Aorta (tissue), 5 donors: ENCODE measurements at regions not wholly inside any gene's neighbourhood (a gene's known extent, or its start where the extent isn't known, plus 50 kb on each side); places are given as distances from the start of the nearest gene placed in this dataset.

Source experiments
- ATAC-seq: fragments of 200-7000 bp; cut with Tn5 transposase; one replicate; pipeline ENCODE4 v1.9.1; 2022; ENCODE audit warnings: moderate library complexity; ENCODE audit not compliant: low FRiP score
- DNase-seq, 2 donors: peaks; one replicate each; pipeline ENCODE4 v3.0.0-alpha.2; 2020
- H3K27ac ChIP-seq, 2 donors: one replicate each; pipeline ENCODE4 v1.5.1; 2013; ENCODE audit warnings: low read length in 2 of 2, mild to moderate bottlenecking in 2 of 2, moderate library complexity in 2 of 2, control low read depth in 1 of 2, inconsistent platforms in 1 of 2, low read depth in 1 of 2
- H3K27me3 ChIP-seq, 2 donors: one replicate each; pipeline ENCODE4 v1.6.1; 2013; ENCODE audit warnings: control low read depth in 1 of 2, low read length in 1 of 2, mild to moderate bottlenecking in 1 of 2, moderate library complexity in 1 of 2; ENCODE audit not compliant: insufficient read depth in 2 of 2, control insufficient read depth in 1 of 2
- H3K36me3 ChIP-seq, 2 donors: one replicate each; pipeline ENCODE4 v1.6.1; 2013; ENCODE audit warnings: control low read depth in 1 of 2, low read length in 1 of 2, mild to moderate bottlenecking in 1 of 2; ENCODE audit not compliant: insufficient read depth in 2 of 2, control insufficient read depth in 1 of 2
- H3K4me1 ChIP-seq, 2 donors: one replicate each; pipeline ENCODE4 v1.6.1; 2013; ENCODE audit warnings: low read length in 2 of 2, control low read depth in 1 of 2, mild to moderate bottlenecking in 1 of 2, moderate library complexity in 1 of 2; ENCODE audit not compliant: insufficient read depth in 2 of 2, control insufficient read depth in 1 of 2
- H3K4me3 ChIP-seq, 2 donors: one replicate each; pipeline ENCODE4 v1.5.1; 2013; ENCODE audit warnings: low read length in 2 of 2, control low read depth in 1 of 2, mild to moderate bottlenecking in 1 of 2
- H3K9me3 ChIP-seq: one replicate; pipeline ENCODE4 v1.6.1; 2013; ENCODE audit warnings: mild to moderate bottlenecking, low read length; ENCODE audit not compliant: control insufficient read depth
- WGBS, 2 donors: extraction: QIAGEN DNeasy Blood & Tissue Kit; methylation state at CpG; one replicate each; pipeline ENCODE4 v1.1.7; 2013; 5-methylcytosine and 5-hydroxymethylcytosine counted together
- intact Hi-C, 2 donors: fragments of 100-400 bp; cut with DNase I; formaldehyde crosslinking; loops; one replicate each; pipeline versions ENCODE4 v1.14.2 to v1.15.0; 2022
- donor health status: healthy with polysubstance abuse.
- donor health status: Bipolar disorder and iron deficiency.
- donor health status: DM: no; HTN: no; CAD: no.
- donor health status: DM: no; HTN: no; CAD: no.
- donor health status: DM: yes; HTN: yes; CAD: no.

DNA sequence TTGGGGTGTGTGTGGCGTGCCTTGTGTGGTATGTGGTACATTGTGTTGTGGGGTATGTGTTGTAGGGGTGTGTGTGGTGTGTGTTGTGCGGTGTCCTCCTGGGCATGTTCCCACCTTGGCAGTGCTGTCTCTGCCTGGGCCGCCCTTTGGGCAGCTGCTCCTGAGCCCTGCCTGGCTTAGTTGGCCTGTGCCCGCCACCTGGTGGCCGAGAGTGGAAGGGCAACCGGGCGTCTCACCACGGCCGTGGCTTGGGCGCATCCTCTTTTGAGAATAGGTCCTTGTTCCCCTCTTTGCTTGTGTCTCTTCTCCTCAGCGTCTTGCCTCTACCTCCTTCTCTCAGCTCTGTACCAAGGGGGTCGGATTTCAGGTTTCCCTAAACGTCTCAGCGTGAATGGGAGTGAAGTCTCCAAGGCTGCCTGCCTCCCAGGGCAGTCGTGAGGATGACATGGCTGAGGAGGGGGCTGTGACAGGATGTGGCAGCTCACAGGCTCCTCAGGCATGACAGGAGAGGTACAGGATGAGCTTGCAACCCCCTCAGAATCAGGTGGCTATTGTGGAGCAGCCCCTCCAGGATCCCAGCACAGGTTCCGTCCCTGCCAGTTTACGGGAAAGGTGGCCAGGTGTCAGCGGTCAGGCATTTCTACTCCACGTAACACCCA lies 98.4 kb upstream of the PODXL start:
- WGBS, 2 donors: 28 to 30% methylated on average over 19 of the region's 19 CpGs
- no peaks in the 10 kb centered on the region for H3K36me3 ChIP-seq
- intact Hi-C loops: loop anchor here (1.0 to 2.0 kb wide), 2 partner anchors 146 to 148 kb away; no protein-coding TSS in a partner anchor
- H3K27me3 ChIP-seq: no peaks in the 10 kb centered on the region
- no peaks in the 10 kb centered on the region for H3K9me3 ChIP-seq
- DNase-seq: peak; percentile 88 to 96
- no peak overlapping the region for H3K27ac ChIP-seq
- H3K4me3 ChIP-seq: no peak overlapping the region
- ATAC-seq: peak; percentile 88
- no peaks in the 10 kb centered on the region for H3K4me1 ChIP-seq

GRCh38 chr7:131654249-131654558 lies 97.8 kb upstream of the PODXL start:
- H3K27ac ChIP-seq: no peak overlapping the region

DNA sequence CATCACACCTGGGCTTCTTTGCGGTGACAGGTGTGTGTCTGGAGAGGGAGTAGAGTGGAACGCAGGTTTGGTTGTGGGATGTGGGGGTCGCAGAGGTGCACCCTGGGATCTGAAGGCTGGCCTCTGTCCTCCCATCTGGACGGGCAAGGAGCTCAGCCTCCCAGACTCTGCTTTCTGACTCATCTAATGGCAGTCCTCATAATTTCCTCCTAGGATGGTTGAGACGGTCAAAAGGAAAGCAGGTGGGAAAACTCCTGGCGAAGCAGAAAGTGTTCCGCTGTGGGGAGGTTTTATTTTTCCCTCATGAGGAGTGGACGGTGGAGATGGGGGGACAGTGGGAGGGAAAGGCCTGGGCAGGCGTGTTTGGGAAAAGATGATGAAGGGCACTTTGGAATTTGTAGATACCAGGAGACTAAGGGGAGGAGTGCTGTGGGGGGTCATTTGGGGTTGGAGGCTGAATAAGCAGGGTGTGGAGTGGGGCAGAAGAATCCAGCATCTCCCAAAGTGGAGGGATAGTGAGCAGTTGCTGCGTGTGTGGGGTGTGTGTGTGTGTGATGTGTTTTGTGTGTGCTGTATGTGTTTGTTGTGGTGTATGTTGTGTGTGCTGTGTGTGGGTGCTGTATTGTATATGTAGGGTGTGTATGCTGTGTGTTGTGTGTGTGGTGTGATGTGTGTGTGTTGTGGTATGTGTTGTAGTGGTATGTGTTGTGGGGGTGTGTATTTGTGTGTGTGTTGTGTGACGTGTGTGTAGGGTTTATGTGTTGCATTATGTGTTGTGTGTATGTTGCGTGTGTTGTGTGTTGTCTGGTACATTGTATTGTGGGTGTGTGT lies 97.2 kb upstream of the PODXL start:
- H3K4me3 ChIP-seq: no peak overlapping the region
- H3K4me1 ChIP-seq: no peaks in the 10 kb centered on the region
- intact Hi-C loops: loop anchor here (1.0 to 2.0 kb wide), 2 partner anchors 145 to 147 kb away; no protein-coding TSS in a partner anchor
- peak in 1 of 2 donors; percentile 58 for DNase-seq
- H3K27me3 ChIP-seq: no peaks in the 10 kb centered on the region
- H3K36me3 ChIP-seq: no peaks in the 10 kb centered on the region
- H3K9me3 ChIP-seq: no peaks in the 10 kb centered on the region
- H3K27ac ChIP-seq: no peak overlapping the region
- no peak for ATAC-seq
- WGBS, 2 donors: 63 to 68% methylated on average over 12 of the region's 12 CpGs

More at GRCh38 chr7:131654249-131654558, 97.8 kb upstream of the PODXL start:
- no peak for DNase-seq
- Histone ChIP-seq H3K36me3 (no peaks in the 10 kb centered on the region), H3K27me3 (no peaks in the 10 kb centered on the region), H3K4me1 (no peaks in the 10 kb centered on the region), H3K9me3 (no peaks in the 10 kb centered on the region), H3K4me3 (no peak overlapping the region)
- intact Hi-C loops: loop anchor here (1.0 to 2.0 kb wide), 2 partner anchors 146 to 147 kb away; no protein-coding TSS in a partner anchor
- no peak for ATAC-seq
- WGBS, 2 donors: 88 to 89% methylated on average over 1 of the region's 1 CpG

- intact Hi-C loops: no loop called here
- H3K4me1 ChIP-seq: no peaks in the 10 kb centered on the region
- ATAC-seq: no peak
- no peaks in the 10 kb centered on the region for H3K27me3 ChIP-seq
- peak in 1 of 2 donors; percentile 7 for DNase-seq
- no peaks in the 10 kb centered on the region for H3K36me3 ChIP-seq
- no peak overlapping the region for H3K4me3 ChIP-seq
- WGBS, 2 donors: 13 to 17% methylated on average over 2 of the region's 2 CpGs
- H3K9me3 ChIP-seq: no peaks in the 10 kb centered on the region
- H3K27ac ChIP-seq: no peak overlapping the region
Measured at GRCh38 chr7:131652934-131653333, 96.5 kb upstream of the PODXL start.

GRCh38 chr7:131652194-131652593 lies 95.8 kb upstream of the PODXL start:
- Histone ChIP-seq H3K36me3 (no peaks in the 10 kb centered on the region), H3K9me3 (no peaks in the 10 kb centered on the region), H3K27me3 (no peaks in the 10 kb centered on the region), H3K4me1 (no peaks in the 10 kb centered on the region), H3K27ac (no peak overlapping the region), H3K4me3 (no peak overlapping the region)
- ATAC-seq (no peak), DNase-seq (peak in 1 of 2 donors; percentile 61)
- intact Hi-C loops: no loop called here
- WGBS, 2 donors: 91 to 95% methylated on average over 5 of the region's 5 CpGs

GRCh38 chr7:131649879-131650278 lies 93.5 kb upstream of the PODXL start:
- intact Hi-C loops: no loop called here
- peak in 1 of 2 donors; percentile 66 for DNase-seq

DNA sequence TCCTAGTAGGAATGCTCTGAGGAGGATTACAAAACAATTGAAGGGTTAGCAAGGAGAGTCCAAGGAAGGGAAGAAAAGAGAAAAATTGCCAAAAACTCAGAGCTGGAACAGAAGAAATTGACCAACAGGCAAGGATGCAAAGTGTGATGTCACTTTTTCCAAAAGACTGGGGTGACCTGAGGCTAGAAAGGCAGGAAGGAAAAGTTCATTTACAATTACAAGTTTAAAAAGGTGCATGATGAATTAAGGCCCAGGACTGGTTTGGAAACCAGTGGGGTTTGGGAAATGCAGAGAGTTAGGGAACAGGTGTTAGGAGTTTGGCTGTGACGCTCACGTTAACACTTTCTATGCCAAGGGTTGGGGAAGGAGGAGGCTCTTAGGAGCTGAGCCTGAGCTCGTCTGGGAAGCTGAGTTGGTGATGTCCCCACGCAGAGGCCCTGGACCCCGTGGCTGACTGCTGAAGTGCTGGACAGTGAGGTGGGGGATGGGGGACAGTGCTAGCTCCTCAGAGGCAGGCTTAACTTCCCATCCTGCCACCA lies 92.6 kb upstream of the PODXL start:
- ATAC-seq (peak; percentile 54), DNase-seq (no peak)
- 39 to 53% methylated on average over 5 of the region's 5 CpGs for WGBS, 2 donors
- no peak overlapping the region for H3K4me3 ChIP-seq
- H3K36me3 ChIP-seq: no peaks in the 10 kb centered on the region
- H3K27me3 ChIP-seq: no peaks in the 10 kb centered on the region
- H3K4me1 ChIP-seq: no peaks in the 10 kb centered on the region
- intact Hi-C loops: no loop called here
- H3K27ac ChIP-seq: no peak overlapping the region
- no peaks in the 10 kb centered on the region for H3K9me3 ChIP-seq

More at GRCh38 chr7:131649879-131650278, 93.5 kb upstream of the PODXL start:
- H3K4me1 ChIP-seq: no peaks in the 10 kb centered on the region
- H3K4me3 ChIP-seq: no peak overlapping the region
- H3K9me3 ChIP-seq: no peaks in the 10 kb centered on the region
- whole genome bisulfite sequencing, 2 donors: 85 to 93% methylated on average over 13 of the region's 13 CpGs
- no peak for ATAC-seq
- H3K36me3 ChIP-seq: no peaks in the 10 kb centered on the region
- H3K27ac ChIP-seq: no peak overlapping the region
- no peaks in the 10 kb centered on the region for H3K27me3 ChIP-seq

- intact Hi-C loops: no loop called here
- no peak for ATAC-seq
- H3K4me3 ChIP-seq: no peak overlapping the region
- H3K9me3 ChIP-seq: no peaks in the 10 kb centered on the region
- H3K4me1 ChIP-seq: no peaks in the 10 kb centered on the region
- no peaks in the 10 kb centered on the region for H3K36me3 ChIP-seq
- H3K27ac ChIP-seq: no peak overlapping the region
- no peaks in the 10 kb centered on the region for H3K27me3 ChIP-seq
- peak in 1 of 2 donors; percentile 20 for DNase-seq
- 50% methylated on average over 3 of the region's 3 CpGs for WGBS, 2 donors
Measured at GRCh38 chr7:131648491-131648890, 92.1 kb upstream of the PODXL start.
